ENCODE measurements at regions not wholly inside any gene's neighbourhood (a gene's known extent, or its start where the extent isn't known, plus 50 kb on each side); places are given as distances from the start of the nearest gene placed in this dataset.

DNA sequence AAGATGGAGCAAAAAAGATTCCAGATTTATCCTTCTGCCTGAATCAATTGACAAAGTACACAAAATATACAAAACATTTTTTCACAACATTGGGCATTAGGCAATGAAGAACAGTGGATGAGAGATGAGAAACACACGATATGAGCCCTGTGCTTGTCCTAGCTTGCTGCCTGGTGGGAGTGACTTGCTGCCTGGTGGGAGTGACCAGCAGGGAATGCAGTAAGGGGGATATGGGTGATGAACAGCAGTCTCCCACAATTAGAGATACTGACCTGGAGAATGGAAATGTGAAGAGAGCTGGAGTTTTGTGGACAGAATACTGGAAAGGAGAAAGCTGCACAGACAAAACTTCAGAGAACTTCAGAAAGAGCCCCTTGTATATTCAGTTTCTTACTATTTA is 629.4 kb upstream of the FRG1 start:
- TF ChIP-seq, protein P1, sequence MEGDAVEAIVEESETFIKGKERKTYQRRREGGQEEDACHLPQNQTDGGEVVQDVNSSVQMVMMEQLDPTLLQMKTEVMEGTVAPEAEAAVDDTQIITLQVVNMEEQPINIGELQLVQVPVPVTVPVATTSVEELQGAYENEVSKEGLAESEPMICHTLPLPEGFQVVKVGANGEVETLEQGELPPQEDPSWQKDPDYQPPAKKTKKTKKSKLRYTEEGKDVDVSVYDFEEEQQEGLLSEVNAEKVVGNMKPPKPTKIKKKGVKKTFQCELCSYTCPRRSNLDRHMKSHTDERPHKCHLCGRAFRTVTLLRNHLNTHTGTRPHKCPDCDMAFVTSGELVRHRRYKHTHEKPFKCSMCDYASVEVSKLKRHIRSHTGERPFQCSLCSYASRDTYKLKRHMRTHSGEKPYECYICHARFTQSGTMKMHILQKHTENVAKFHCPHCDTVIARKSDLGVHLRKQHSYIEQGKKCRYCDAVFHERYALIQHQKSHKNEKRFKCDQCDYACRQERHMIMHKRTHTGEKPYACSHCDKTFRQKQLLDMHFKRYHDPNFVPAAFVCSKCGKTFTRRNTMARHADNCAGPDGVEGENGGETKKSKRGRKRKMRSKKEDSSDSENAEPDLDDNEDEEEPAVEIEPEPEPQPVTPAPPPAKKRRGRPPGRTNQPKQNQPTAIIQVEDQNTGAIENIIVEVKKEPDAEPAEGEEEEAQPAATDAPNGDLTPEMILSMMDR (IDR thresholded peaks at IDR 0.05): no peak
- no peak for TF ChIP-seq POLR2A (IDR thresholded peaks at IDR 0.05)
